ENCODE measurements at regions not wholly inside any gene's neighbourhood (a gene's known extent, or its start where the extent isn't known, plus 50 kb on each side); places are given as distances from the start of the nearest gene placed in this dataset.

DNA sequence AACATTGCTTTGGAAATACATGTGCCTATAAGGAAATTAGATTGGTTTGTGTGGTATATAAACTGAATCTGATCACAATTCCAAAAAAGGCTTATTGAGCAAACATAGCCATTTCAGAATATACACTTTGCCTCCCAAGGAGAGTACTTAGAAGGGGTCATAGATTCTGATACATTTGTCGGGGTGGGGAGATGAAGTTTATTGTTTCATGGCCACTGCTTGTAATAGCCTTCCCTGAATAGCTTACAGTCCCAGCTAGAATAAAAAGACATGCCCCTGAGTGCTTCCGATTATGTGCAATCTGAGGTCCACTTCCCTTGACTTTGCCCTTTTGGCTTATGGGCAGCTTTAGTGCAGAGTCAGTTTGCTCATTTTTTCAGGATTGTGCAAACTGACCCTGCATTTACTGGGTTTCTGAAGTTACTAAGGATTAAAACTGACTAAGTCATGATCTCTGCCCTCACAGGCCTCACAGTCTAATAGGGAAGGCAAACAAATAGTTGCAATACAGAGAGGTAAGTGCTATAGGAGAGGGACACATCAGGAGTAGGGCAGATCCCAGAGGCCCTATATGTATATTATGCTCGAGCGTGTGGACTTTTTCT, 184.2 kb downstream of the BLID start (continued):
- peak; percentile 96 for TF ChIP-seq SALL1 (CRISPR knock-in tag; IDR thresholded peaks at IDR 0.05)
- no peak for TF ChIP-seq ELF4 (CRISPR knock-in tag; IDR thresholded peaks at IDR 0.05; ENCODE audit: borderline replicate concordance)
- no peak for TF ChIP-seq CAMTA2 (CRISPR knock-in tag; IDR thresholded peaks at IDR 0.05; ENCODE audit: borderline replicate concordance)
- no peak for TF ChIP-seq KDM5A (IDR thresholded peaks at IDR 0.05; ENCODE audit: borderline replicate concordance, low read length)
- peak; percentile 57; the same call in 1 of the 2 replicates for TF ChIP-seq ZSCAN25 (CRISPR knock-in tag; IDR thresholded peaks at IDR 0.05)
- peak; percentile 62; the same call in 1 of the 2 replicates for TF ChIP-seq GATA4 (IDR thresholded peaks at IDR 0.05; ENCODE audit: borderline replicate concordance, low read depth)
- TF ChIP-seq, protein P1, sequence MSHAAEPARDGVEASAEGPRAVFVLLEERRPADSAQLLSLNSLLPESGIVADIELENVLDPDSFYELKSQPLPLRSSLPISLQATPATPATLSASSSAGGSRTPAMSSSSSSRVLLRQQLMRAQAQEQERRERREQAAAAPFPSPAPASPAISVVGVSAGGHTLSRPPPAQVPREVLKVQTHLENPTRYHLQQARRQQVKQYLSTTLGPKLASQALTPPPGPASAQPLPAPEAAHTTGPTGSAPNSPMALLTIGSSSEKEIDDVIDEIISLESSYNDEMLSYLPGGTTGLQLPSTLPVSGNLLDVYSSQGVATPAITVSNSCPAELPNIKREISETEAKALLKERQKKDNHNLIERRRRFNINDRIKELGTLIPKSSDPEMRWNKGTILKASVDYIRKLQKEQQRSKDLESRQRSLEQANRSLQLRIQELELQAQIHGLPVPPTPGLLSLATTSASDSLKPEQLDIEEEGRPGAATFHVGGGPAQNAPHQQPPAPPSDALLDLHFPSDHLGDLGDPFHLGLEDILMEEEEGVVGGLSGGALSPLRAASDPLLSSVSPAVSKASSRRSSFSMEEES (CRISPR knock-in tag; IDR thresholded peaks at IDR 0.05), result peak; percentile 65; the same call in 1 of the 2 replicates
- TF ChIP-seq ATAD3A (CRISPR knock-in tag; IDR thresholded peaks at IDR 0.05), result no peak
- no peak for TF ChIP-seq REL (CRISPR knock-in tag; conservative IDR thresholded peaks at IDR 0.05)
- TF ChIP-seq ZNF331 (CRISPR knock-in tag; IDR thresholded peaks at IDR 0.05), result peak; percentile 96
- peak; percentile 91; the same call in 1 of the 2 replicates for TF ChIP-seq KDM4B (CRISPR knock-in tag; IDR thresholded peaks at IDR 0.05)
- peak; percentile 27; the same call in 1 of the 2 replicates for TF ChIP-seq STAG1 (CRISPR knock-in tag; IDR thresholded peaks at IDR 0.05)
- TF ChIP-seq POLR2AphosphoS2 (IDR thresholded peaks at IDR 0.05; ENCODE audit: low read depth, low read length), result no peak
- TF ChIP-seq ZBTB21 (CRISPR knock-in tag; IDR thresholded peaks at IDR 0.05), result no peak
- TF ChIP-seq, protein P2, sequence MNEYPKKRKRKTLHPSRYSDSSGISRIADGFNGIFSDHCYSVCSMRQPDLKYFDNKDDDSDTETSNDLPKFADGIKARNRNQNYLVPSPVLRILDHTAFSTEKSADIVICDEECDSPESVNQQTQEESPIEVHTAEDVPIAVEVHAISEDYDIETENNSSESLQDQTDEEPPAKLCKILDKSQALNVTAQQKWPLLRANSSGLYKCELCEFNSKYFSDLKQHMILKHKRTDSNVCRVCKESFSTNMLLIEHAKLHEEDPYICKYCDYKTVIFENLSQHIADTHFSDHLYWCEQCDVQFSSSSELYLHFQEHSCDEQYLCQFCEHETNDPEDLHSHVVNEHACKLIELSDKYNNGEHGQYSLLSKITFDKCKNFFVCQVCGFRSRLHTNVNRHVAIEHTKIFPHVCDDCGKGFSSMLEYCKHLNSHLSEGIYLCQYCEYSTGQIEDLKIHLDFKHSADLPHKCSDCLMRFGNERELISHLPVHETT (CRISPR knock-in tag; conservative IDR thresholded peaks at IDR 0.05), result peak; percentile 40; the same call in 1 of the 2 replicates
- TF ChIP-seq FOXP1 (IDR thresholded peaks at IDR 0.05), result no peak
- TF ChIP-seq FOXP1 (CRISPR knock-in tag; IDR thresholded peaks at IDR 0.05), result no peak; the same call in 1 of the 2 replicates
- no peak for TF ChIP-seq U2AF2 (IDR thresholded peaks at IDR 0.05; ENCODE audit: low read depth, low read length)
- TF ChIP-seq ZNF138 (CRISPR knock-in tag; IDR thresholded peaks at IDR 0.05; ENCODE audit: low read depth), result no peak
- TF ChIP-seq, protein P3, sequence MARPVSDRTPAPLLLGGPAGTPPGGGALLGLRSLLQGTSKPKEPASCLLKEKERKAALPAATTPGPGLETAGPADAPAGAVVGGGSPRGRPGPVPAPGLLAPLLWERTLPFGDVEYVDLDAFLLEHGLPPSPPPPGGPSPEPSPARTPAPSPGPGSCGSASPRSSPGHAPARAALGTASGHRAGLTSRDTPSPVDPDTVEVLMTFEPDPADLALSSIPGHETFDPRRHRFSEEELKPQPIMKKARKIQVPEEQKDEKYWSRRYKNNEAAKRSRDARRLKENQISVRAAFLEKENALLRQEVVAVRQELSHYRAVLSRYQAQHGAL (CRISPR knock-in tag; IDR thresholded peaks at IDR 0.05; ENCODE audit: not compliant biosample characterization), result no peak
- no peak for TF ChIP-seq BRD4 (CRISPR knock-in tag; IDR thresholded peaks at IDR 0.05)
- no peak for TF ChIP-seq TP53 (CRISPR knock-in tag; conservative IDR thresholded peaks at IDR 0.05)
- peak; percentile 70; the same call in 1 of the 2 replicates for TF ChIP-seq ZNF746 (CRISPR knock-in tag; IDR thresholded peaks at IDR 0.05)
- TF ChIP-seq CREM (IDR thresholded peaks at IDR 0.05), result peak; percentile 91
- no peak for TF ChIP-seq CREM (CRISPR knock-in tag; IDR thresholded peaks at IDR 0.05)
- TF ChIP-seq HOXA9 (CRISPR knock-in tag; IDR thresholded peaks at IDR 0.05; ENCODE audit: borderline replicate concordance), result no peak
- peak; percentile 79; the same call in 1 of the 2 replicates for TF ChIP-seq SMYD3 (CRISPR knock-in tag; IDR thresholded peaks at IDR 0.05)

All from HepG2 (cell line).